Ishikawa (cell line): ENCODE measurements at regions not wholly inside any gene's neighbourhood (a gene's known extent, or its start where the extent isn't known, plus 50 kb on each side); places are given as distances from the start of the nearest gene placed in this dataset.

Source experiments
- CREB1 ChIP-seq: IDR thresholded peaks from 2 replicates; pipeline ENCODE4 v1.6.1; 2012; ENCODE audit warnings: low read depth
- EGR1 ChIP-seq: IDR thresholded peaks from 2 replicates; pipeline ENCODE4 v1.6.1; 2012
- REST ChIP-seq: IDR thresholded peaks from 2 replicates; pipeline ENCODE4 v1.6.1; 2012; ENCODE audit warnings: low read depth, mild to moderate bottlenecking
- TAF1 ChIP-seq: IDR thresholded peaks from 2 replicates; pipeline ENCODE4 v1.6.1; 2012; ENCODE audit warnings: low read depth, mild to moderate bottlenecking
- YY1 ChIP-seq: IDR thresholded peaks from 2 replicates; pipeline ENCODE4 v1.6.1; 2012; ENCODE audit warnings: low read depth
- TF ChIP-seq, protein P1 (sequence below): IDR thresholded peaks from 2 replicates; pipeline ENCODE4 v1.6.1; 2012

DNA sequence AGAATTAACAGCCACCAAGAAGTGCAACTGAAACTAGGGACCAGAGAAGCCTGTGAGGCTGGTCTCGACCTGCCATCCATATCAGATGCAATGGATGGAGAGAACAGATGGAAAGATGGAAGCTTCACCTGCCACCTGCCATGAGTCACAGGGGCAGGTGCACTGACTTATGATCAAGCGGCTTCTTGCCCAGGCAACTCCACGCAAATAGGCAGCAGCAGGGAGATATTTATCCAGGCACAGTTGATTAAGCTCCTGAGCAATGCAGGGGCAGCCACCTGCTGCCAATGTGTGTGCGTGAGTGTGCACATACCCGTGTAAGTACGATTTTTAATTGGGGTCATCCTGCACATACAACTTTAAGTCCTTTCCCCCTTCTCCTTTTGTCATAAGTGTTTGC, 174.2 kb downstream of the PTPRU start:
- TF ChIP-seq TAF1 (no peak), REST (no peak), EGR1 (no peak), CREB1 (no peak), YY1 (no peak)
- TF ChIP-seq, protein P1, sequence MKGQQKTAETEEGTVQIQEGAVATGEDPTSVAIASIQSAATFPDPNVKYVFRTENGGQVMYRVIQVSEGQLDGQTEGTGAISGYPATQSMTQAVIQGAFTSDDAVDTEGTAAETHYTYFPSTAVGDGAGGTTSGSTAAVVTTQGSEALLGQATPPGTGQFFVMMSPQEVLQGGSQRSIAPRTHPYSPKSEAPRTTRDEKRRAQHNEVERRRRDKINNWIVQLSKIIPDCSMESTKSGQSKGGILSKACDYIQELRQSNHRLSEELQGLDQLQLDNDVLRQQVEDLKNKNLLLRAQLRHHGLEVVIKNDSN: no peak
